ENCODE measurements at regions not wholly inside any gene's neighbourhood (a gene's known extent, or its start where the extent isn't known, plus 50 kb on each side); places are given as distances from the start of the nearest gene placed in this dataset.

DNA sequence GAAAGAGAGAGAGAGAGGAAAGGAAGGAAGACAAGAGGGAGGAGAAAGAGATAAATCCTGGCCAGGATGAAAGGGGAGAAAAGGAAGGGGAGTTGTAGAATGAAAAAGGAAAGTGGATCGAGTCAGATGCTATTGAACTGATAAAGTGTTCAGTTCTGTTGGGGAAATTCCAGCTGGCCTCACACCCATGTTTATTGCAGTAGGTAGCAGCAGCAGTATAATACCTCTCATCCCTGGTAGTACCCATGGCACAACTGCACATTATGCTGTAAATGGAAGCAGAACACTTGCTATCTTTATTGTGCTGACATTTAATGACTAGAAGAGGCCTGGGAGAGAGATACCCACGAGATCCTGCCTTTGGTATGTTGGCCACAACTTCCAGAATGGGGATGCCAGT is 178.1 kb downstream of the EVX1 start:
- TF ChIP-seq, protein P1, sequence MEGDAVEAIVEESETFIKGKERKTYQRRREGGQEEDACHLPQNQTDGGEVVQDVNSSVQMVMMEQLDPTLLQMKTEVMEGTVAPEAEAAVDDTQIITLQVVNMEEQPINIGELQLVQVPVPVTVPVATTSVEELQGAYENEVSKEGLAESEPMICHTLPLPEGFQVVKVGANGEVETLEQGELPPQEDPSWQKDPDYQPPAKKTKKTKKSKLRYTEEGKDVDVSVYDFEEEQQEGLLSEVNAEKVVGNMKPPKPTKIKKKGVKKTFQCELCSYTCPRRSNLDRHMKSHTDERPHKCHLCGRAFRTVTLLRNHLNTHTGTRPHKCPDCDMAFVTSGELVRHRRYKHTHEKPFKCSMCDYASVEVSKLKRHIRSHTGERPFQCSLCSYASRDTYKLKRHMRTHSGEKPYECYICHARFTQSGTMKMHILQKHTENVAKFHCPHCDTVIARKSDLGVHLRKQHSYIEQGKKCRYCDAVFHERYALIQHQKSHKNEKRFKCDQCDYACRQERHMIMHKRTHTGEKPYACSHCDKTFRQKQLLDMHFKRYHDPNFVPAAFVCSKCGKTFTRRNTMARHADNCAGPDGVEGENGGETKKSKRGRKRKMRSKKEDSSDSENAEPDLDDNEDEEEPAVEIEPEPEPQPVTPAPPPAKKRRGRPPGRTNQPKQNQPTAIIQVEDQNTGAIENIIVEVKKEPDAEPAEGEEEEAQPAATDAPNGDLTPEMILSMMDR (conservative IDR thresholded peaks at IDR 0.05; ENCODE audit: low read depth, low read length) = no peak
- H3K4me3 ChIP-seq (ENCODE audit: low read depth, low read length) = no peak overlapping the region
- DNase-seq (ENCODE audit: low read depth) = no peak

DNA sequence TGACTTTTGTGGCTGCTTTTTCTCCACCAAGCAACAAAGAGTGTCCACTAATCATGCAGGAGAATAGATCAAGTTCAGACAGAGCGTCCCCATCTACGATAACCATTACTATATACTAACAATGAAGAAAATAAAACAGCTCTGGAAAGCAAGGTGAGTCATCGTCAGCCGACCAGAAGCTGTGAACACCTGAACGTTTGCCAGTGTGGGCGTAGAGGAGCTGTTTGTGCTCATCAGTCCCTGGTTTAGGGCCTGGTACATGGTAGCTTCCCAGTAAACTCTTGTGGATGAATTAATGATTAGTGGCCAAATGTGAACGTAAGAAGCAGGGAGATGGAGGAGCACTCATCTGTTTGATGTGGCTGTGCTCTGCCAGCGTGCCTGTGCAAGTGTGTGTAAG is 180.7 kb downstream of the EVX1 start:
- DNase-seq (ENCODE audit: low read depth) = peak; percentile 5
- TF ChIP-seq, protein P1 (conservative IDR thresholded peaks at IDR 0.05; ENCODE audit: low read depth, low read length) = no peak
- H3K4me3 ChIP-seq (ENCODE audit: low read depth, low read length) = no peak overlapping the region

DNA sequence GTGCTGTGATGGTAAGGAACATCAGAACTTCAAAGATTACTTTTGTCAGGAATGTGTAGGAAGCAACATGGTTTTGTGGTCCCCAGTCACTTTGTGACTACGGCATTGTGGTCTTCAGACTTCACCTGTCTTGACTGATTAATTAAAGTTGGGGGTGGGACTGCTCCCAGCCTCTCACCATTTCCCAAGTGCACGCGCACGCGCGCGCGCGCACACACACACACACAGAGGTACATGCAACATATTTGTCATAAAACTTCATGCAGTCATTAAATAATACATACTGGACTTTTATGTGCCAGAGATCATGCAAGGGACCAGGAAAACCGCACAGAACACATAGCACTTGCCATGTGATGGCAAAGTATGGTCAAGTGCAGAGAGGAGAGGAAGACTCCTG is 181.2 kb downstream of the EVX1 start:
- TF ChIP-seq, protein P1 (conservative IDR thresholded peaks at IDR 0.05; ENCODE audit: low read depth, low read length) = no peak
- no peak overlapping the region for H3K4me3 ChIP-seq (ENCODE audit: low read depth, low read length)

DNA sequence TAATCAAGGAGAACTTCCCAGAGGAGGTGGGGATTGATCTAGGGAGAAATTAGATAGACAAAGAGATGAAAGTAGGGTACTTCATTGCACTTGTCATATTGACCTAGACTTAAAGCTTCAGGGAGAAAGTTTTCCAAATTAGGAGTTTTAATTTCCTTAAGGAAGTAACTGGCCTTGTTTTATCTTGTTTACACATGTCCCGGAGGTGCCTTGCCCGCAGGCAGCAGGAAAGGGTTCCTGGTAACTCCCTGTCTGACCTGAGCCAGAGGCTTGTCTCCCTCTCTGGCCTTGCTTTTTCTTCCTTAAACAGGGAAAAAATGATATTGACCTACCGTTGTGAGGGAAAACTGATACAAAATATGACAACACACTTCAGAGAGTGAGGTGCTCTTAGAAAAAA is 181.6 kb downstream of the EVX1 start:
- H3K4me3 ChIP-seq (ENCODE audit: low read depth, low read length) = no peak overlapping the region
- TF ChIP-seq, protein P1 (conservative IDR thresholded peaks at IDR 0.05; ENCODE audit: low read depth, low read length) = no peak
- no peak for DNase-seq (ENCODE audit: low read depth)

More for the DNA sequence above, 181.2 kb downstream of the EVX1 start:
- no peak for DNase-seq (ENCODE audit: low read depth)

DNA sequence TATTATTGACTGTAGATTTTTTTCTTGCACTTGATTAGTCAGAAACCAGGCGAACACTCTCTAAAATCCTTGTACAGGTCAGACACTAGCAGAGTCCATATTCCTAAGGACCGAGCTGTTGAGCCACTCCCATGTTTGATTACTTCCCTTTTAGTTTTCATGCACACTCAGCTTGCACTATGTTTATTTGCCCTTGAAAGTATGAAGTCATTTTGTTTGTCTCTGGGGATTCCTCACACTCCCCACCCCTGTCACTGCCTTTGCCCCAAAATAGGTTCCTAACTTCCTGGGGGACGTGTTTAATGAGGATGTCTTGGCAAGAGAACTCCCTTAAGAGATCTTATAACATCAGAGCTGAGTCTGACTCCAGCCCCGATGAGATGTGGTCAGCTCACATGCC is 182.1 kb downstream of the EVX1 start:
- TF ChIP-seq, protein P1 (conservative IDR thresholded peaks at IDR 0.05; ENCODE audit: low read depth, low read length) = no peak
- no peak overlapping the region for H3K4me3 ChIP-seq (ENCODE audit: low read depth, low read length)
- DNase-seq (ENCODE audit: low read depth) = no peak

DNA sequence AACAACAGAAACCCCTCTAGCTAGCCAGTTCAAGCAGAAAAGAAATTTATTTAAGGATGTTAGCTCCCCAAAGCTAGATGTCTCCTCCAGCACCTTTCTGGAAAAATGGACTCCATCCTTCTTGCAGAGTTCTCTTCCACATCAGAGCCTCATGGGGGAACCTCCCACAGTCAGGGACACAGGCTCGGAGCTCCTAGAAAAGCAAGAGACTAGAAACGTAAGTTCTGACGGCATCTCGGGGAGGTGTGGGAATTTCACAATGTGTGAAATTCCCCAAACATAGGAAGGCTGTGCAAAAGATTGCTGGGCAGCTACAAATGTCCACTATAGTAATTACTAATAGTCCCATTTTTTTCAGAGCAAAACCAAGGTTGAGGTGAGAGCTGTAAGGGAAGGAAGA is 184.8 kb downstream of the EVX1 start:
- TF ChIP-seq, protein P1 (conservative IDR thresholded peaks at IDR 0.05; ENCODE audit: low read depth, low read length) = no peak
- no peak for DNase-seq (ENCODE audit: low read depth)

DNA sequence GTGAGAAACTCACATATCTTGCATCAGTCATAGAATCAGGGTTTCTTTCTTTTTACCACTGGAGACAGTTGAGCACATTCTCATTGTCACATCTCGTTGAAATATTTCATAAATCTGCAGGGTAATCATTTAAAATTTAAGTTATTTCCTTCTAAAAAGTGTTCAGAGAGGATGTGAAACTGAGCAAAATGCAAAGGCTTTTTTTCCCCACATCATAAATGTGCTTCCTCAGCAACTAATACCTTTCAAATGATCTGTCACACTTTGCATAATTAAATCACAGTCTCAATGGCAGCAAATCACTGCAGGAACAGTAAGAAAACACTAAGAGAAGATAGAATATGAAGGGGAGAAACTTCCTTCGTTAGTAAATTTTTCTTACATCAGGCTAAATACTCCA is 187.5 kb downstream of the EVX1 start:
- H3K4me3 ChIP-seq (ENCODE audit: low read depth, low read length) = no peak overlapping the region
- DNase-seq (ENCODE audit: low read depth) = no peak
- TF ChIP-seq, protein P1 (conservative IDR thresholded peaks at IDR 0.05; ENCODE audit: low read depth, low read length) = no peak

More for the DNA sequence above, 184.8 kb downstream of the EVX1 start:
- no peak overlapping the region for H3K4me3 ChIP-seq (ENCODE audit: low read depth, low read length)
